Astrocyte of the cerebellum (primary cell): ENCODE measurements at regions not wholly inside any gene's neighbourhood (a gene's known extent, or its start where the extent isn't known, plus 50 kb on each side); places are given as distances from the start of the nearest gene placed in this dataset.

Experiments
- DNase-seq: peaks from one replicate; pipeline ENCODE4 v3.0.0-alpha.2; 2011; ENCODE audit warnings: low read depth
- H3K4me3 ChIP-seq: 2 replicates; pipeline ENCODE4 v1.5.1; 2011; ENCODE audit warnings: mild to moderate bottlenecking, low read depth, low read length, moderate library complexity
- in situ Hi-C: cut with HindIII; loops from 2 replicates; pipeline ENCODE4 v1.10.0; 2017; ENCODE audit warnings: low sequenced_read_pairs
- TF ChIP-seq, protein P1 (sequence below): IDR thresholded peaks from 2 replicates; pipeline ENCODE4 v1.5.1; 2012; ENCODE audit warnings: low read length, low read depth, moderate library complexity, mild to moderate bottlenecking; ENCODE audit errors: missing control alignments

DNA sequence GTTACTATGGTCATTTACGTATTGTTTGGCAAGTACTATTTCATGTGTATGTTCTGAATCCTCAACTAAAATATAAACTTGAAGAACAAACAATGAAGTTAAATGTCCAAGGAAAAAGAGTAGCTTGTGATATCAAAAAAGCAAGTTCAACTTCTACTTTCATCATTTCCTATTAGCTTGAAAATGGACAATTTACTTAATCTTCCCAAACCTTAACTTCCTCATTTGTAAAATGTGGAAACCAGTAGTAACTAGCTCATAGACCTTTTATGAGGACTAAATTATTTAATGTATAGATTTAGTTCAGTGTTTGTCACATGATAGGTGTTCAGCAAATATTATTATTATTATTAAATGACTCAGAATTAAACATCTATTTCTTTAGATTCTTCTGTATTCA lies 276.8 kb upstream of the TET2 start:
- DNase-seq: no peak
- in situ Hi-C loops: loop anchor here (25.0 kb wide), 1 partner anchor 808 kb away; no protein-coding TSS in a partner anchor
- no peak overlapping the region for H3K4me3 ChIP-seq
- TF ChIP-seq, protein P1, sequence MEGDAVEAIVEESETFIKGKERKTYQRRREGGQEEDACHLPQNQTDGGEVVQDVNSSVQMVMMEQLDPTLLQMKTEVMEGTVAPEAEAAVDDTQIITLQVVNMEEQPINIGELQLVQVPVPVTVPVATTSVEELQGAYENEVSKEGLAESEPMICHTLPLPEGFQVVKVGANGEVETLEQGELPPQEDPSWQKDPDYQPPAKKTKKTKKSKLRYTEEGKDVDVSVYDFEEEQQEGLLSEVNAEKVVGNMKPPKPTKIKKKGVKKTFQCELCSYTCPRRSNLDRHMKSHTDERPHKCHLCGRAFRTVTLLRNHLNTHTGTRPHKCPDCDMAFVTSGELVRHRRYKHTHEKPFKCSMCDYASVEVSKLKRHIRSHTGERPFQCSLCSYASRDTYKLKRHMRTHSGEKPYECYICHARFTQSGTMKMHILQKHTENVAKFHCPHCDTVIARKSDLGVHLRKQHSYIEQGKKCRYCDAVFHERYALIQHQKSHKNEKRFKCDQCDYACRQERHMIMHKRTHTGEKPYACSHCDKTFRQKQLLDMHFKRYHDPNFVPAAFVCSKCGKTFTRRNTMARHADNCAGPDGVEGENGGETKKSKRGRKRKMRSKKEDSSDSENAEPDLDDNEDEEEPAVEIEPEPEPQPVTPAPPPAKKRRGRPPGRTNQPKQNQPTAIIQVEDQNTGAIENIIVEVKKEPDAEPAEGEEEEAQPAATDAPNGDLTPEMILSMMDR: no peak

- in situ Hi-C loops: loop anchor here (25.0 kb wide), 1 partner anchor 808 kb away; no protein-coding TSS in a partner anchor
- TF ChIP-seq, protein P1: no peak
- no peak for DNase-seq
- H3K4me3 ChIP-seq: no peak overlapping the region
Measured at GRCh38 chr4:104870495-104871233, 276.0 kb upstream of the TET2 start.

DNA sequence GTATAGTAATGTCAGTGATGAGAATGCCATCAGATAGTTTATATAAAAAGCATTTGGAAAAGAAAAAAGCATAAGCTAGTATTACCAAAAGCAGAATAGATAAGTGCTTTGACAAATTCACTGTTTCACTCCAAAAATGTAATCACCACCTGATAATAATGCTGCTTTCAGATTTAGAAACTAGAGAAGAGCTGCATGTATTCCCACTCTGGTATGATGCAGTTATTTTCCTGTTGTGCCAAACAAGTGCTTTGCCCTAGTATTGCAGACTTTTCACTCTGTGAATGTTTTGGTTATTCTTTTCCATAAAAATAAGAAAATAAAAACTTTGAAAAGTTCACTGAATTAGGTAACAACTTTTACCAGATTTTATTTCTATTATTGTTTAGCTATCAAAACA lies 267.7 kb upstream of the TET2 start:
- no peak for DNase-seq
- in situ Hi-C loops: no loop called here
- H3K4me3 ChIP-seq: no peak overlapping the region
- TF ChIP-seq, protein P1: no peak

DNA sequence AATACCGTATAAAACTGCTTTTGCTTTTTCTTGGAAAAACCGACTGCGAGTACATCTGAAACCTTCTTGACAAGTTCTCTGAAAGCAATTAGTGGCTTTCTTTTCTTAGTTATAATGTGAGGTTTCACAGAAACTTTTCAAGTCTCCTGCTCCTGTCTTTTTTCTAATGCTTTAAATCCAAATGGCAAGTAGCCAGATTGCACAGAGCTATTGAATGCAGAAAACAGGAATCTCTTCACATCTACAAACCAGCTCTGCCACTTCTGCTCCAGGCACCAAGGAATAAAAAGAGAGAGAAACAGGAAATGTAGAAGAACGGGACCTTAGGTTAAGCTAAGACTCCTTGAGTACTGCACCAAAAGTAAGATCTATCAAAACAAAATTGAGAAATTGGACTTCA lies 267.3 kb upstream of the TET2 start:
- in situ Hi-C loops: no loop called here
- no peak for DNase-seq
- H3K4me3 ChIP-seq: no peak overlapping the region
- TF ChIP-seq, protein P1: no peak

DNA sequence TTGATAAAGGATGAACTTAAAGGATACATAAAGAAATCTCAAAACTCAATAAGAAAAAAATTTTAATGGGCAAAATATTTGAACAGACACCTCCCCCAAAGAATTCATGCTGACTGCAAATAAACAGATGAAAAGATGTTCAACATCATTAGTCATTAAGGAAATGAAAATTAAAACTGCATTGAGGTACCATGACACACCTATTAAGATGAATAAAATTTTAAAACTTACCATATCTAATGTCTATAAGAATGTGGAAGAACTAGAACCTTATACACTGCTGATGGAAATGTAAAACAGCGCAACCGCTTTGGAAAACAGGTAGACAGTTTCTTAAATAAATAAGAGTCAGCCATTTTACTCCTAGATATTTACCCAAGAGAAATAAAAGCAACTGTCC lies 266.8 kb upstream of the TET2 start:
- no peak for DNase-seq
- no peak overlapping the region for H3K4me3 ChIP-seq
- TF ChIP-seq, protein P1: no peak
- in situ Hi-C loops: no loop called here

GRCh38 chr4:104881136-104881886 lies 265.4 kb upstream of the TET2 start:
- H3K4me3 ChIP-seq: no peak overlapping the region
- TF ChIP-seq, protein P1: no peak
- in situ Hi-C loops: no loop called here
- no peak for DNase-seq
